Skin of body (tissue), 1 donor: ENCODE measurements at regions not wholly inside any gene's neighbourhood (a gene's known extent, or its start where the extent isn't known, plus 50 kb on each side); places are given as distances from the start of the nearest gene placed in this dataset.
"Not testable (repeated sequence)": the region's sequence is repeated elsewhere in the genome, so short reads cannot be mapped to it uniquely, and the experiment has no call there.

Source experiments
- DNase-seq: peaks from one replicate; lab custom pipeline; 2025; lab: John Stamatoyannopoulos, UW

DNA sequence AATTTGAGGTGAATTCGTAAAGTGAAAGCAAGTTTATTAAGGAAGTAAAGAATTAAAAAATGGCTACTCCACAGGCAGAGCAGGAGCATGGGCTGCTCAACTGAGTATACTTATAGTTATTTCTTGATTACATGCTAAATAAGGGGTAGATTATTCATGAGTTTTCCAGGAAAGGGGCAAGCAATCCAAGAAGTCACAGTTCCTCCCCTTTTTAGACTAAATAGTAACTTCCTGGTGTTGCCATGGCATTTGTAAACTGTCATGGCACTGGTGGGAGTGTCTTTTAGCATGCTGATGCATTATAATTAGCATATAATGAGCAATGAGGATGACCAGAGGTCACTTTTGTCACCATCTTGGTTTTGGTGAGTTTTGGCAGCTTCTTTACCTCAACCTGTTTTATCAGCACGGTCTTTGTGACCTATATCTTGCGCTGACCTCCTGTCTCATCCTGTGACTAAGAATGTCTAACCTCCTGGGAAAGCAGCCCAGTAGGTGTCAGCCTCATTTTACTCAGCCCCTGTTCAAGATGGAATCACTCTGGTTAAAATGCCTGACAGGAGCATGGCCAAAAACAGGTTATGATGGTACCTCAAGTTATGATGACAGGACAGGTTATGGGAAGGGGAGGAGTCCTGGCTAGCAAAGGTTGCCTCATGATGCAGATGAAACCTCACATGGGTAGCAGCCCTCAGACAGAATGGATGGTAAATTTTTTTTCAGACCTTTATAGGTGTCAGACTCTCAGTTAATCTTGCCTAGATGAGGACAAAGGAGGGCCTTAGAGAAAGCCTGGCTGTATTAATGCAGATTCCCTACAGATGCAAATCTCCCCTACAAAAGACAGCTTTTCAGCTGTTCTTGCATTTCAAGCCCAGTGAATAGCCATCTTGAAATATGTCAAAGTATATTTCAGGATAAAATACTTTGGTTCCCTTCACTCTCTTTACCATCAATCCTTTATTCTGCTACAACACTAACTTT lies 49.7 kb downstream of the SIPA1L2 start:
- no peak for DNase-seq

DNA sequence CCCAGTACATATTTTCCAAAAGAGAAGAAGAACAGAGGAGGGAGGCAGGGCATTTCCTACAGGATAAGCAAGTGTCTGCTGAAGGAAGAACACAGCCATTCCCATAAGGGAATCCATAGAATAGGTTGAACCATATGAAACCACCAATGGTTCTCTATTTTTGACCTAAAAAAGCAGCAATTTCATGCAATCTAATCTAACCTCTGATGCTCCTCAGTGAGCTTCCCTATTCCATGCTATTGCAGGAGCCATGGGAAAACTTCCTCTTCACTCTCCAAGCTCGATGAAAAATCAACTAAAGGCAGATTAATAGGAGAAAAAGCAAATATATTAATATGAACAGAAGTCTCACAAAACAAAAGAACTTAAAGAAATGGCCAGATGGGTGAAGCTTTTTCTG lies 50.5 kb downstream of the SIPA1L2 start:
- DNase-seq: no peak

DNA sequence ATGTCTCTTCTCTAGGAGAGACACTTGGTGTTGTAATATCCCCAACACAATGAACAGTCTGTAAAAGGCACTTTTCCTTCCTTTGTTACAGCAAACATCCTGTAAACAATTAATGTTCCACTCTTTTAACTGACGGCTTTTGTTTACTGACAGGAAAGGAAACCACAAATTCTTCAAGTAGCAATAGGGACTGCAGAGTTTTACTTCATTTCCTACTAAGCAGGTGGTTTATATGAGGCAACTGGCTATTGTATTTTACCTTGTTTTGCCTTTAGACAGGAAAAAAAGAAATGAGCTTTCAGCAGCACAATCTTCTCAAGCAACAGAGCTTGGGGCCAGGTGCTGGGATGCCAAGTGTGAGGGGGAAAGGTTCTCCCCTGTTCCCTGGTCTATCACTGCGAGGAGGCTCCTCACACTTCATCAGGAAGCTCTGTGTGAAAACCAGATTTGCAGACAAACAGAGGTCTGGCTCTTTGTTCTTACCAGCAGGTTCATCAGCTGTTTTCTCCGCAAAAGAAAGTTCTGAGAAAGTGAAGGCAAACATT lies 51.2 kb downstream of the SIPA1L2 start:
- no peak for DNase-seq

DNA sequence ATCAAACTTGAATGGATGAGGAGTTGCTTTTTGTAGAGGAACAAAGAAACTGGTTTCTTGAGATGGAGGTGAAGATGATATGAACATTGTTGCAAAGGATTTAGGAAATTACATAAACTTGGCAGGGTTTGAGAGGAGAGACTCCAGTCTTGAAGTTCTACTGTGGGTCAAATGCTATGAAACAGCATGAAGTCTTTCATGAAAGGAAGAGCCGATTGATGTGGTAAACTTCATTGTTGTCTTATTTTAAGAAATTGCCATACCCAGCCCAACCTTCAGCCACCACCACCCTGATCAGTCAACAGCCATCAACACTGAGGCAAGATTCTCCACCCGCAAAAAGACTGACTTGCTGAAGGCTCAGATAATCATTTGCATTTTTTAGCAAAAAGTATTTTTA lies 52.2 kb downstream of the SIPA1L2 start:
- no peak for DNase-seq

DNA sequence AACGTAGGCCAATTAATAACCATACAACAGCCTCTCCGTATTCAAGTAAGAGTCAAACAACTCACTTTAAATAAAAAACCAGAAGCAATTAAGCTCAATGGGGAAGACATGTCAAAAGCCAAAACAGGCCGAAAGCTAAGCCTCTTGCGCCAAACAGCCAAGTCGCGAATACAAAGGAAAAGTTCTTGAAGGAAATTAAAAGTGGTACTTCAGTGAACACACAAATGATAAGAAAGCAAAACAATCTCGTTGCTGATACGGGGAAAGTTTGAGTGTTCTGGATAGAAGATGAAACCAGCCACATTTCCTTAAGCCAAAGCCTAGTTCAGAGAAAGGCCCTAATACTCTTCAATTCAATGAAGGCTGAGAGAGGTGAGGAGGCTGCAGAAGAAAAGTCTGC lies 53.4 kb downstream of the SIPA1L2 start:
- no peak for DNase-seq

DNA sequence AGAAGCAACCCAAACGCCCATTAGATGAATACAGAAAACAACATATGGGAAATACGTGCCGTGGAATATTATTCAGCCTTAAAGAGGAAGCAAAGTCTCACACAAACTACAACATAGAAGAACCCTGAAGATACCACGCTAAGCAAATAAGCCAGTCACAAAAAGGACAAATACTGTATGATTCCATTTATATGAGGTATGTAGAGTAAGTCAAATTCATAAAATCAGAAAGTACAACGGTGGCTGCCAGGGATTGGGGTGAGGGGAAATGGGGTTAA lies 54.2 kb downstream of the SIPA1L2 start:
- no peak for DNase-seq

DNA sequence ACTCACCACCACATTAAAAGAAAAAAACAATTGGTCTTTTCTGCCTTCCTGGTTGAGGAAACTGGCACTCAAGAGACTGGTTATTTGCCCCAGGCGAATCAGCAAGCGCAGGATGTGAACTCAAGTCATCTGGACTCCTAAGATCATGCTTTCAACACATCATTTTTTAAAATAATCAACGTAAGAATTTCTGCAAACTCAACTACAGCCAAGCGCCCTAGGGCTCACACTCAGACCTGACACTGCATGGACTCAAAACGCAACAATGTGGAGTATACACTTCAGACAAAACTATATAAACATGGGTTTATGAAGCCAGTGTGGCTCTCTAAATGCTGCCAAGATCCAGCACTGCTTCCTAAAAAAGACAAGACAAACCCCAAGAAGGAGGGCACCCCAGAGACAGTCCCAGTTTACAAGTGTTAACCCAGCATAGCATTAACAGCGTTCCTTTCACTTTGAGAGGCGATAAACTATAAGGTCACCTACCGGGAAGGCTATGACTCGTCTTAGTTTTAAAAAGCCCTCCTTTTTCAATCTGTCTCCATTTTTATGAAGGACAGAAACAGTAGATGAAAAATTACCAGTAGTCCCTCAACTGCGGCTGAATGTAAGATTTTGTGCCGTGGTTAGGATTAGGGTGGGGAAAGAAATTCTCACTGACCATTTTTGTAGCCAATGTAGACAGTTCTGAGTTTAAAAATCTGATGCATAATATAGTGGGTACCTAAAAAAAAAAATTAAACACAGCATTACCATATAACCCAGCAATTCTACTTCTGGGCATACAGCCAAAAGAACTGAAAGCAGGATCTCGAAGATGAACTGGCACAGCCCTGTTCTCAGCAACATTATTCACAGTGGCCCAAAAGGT lies 54.8 kb downstream of the SIPA1L2 start:
- DNase-seq: no peak

DNA sequence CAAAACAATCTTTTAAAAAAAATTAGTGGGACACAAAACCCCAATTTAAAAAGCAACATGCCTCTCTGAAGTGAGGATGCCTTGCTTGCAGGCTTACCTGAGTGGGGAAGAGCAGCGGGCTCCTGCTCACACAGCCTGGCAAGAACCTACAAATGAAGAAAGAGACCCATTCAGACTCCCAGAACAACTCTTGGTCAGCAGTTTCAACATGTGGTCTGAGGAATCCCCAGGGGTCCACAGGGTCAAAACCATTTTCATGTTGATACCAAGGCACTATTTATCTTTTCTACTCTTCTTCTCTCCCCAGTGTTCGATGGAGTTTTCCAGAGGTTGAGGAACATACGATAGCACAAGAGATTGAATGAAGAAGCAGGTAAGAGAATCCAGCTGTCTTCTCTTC lies 55.9 kb downstream of the SIPA1L2 start:
- DNase-seq: no peak

DNA sequence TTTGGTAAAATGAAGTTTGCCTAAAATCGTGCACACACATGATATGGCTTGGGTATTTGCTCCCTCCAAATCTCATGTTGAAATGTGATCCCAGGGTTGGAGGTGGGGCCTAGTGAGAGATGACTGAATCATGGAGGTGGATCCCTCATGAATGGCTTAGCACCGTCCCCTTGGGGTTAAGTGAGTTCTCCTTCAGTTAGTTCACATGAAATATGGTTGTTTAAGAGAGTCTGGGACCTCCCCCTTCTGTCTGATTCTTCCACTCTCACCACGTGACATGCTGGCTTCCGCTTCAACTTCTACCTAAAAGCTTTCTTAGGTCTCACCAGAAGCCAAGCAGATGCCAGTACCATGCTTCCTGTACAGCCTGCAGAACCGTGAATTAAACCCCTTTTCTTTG lies 58.4 kb downstream of the SIPA1L2 start:
- no peak for DNase-seq

DNA sequence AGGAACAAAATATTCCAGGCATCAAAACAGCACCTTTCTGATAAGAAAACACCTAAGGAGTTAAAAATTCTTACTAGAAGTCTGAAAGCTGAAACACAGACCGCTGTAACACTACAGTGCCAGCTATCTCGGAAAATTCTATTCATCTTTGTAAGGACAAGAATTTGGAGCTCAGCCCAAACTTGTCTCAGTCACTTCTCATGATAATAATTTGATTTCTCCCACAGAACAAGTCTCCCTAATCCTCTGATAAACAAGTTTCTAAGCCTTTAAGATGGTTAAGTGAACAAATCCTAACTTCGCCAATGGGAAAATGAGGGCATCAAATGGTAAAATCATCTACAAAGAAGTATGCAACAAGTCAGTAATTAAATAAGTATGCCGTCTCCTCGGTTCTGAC lies 59.9 kb downstream of the SIPA1L2 start:
- no peak for DNase-seq

DNA sequence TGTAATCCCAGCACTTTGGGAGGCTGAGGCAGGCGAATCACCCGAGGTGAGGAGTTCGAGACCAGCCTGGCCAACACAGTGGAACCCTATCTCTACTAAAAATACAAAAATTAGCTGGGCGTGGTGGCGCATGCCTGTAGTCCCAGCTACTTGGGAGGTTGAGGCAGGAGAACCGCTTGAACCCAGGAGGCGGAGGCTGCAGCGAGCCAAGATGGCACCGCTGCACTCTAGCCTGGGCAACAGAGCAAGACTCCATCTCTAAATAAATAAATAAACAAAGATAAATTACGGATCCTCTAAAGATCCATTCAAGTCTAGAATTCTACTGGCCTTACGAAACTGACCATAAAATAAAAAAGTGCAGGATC lies 60.4 kb downstream of the SIPA1L2 start:
- not testable (repeated sequence) for DNase-seq

DNA sequence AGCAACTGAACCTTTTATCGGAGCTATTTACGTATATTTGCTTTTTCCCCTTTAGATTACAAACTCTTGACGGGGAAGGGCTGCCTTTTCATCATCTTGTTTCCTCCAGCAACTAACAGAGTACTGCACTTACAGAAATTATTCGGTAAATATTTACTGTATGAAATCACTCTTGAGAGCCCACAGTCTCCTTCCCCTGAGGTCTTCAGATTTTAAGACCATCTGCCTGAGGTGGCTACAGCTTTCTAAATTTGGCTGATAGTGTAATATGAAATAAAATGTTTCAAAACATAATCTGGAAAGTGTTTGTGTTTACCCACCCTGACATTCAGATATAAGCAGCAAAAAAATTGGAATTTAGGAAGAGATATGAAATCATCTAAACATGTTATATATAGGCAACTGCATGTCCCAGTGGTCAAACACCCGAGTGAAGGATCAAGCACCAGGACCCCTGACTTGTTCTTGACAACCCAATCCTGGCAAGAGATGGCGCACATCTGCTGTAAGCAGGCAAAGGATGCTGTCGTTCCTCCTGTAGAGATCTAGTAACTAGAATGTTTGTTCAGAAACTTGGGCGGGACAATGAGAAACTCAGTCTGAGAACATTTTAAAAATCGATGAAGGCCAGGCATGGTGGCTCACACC lies 60.9 kb downstream of the SIPA1L2 start:
- DNase-seq: no peak

DNA sequence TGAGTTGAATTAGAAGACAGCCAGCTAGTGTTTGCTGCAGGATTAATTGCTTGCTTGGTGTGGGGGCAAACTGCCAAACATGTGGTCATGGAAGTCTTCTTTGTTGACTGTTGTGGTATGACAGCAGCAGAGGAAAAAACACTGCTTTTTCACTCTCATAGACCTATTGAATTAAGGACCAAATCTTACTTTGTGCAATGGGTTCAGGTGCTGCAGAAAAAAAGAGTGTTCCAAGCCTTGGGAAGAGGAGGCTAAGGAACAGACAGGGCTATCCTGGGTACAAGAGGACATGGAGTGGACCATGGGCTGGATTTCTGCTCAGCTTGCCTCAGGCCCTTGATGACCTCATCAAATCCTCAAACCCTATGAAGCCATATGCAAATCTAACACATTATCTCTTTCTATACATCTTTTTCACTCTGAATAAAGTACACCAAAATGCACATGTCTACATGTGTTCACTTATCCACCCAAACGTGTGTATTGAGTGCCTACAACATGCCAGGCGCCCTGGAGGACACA lies 61.5 kb downstream of the SIPA1L2 start:
- peak; percentile 53 for DNase-seq

DNA sequence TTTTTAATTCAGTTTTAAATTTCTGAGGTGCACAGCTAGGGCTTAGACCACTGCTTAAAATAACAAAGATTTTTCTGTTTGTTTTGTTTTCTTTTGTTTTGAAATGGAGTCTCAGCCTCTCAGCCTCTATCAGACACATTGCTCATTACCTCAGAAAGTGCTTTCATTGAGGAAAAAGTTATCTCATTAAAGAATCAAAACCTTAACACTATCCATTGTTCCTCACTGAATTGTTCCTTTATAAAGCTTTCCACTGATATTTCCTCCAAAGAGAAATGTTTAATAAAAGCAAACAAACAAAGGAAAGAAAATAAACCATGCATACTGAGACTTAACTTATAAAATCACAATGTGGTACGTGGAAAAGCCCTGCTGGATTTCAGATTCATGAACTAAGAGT lies 63.8 kb downstream of the SIPA1L2 start:
- no peak for DNase-seq

DNA sequence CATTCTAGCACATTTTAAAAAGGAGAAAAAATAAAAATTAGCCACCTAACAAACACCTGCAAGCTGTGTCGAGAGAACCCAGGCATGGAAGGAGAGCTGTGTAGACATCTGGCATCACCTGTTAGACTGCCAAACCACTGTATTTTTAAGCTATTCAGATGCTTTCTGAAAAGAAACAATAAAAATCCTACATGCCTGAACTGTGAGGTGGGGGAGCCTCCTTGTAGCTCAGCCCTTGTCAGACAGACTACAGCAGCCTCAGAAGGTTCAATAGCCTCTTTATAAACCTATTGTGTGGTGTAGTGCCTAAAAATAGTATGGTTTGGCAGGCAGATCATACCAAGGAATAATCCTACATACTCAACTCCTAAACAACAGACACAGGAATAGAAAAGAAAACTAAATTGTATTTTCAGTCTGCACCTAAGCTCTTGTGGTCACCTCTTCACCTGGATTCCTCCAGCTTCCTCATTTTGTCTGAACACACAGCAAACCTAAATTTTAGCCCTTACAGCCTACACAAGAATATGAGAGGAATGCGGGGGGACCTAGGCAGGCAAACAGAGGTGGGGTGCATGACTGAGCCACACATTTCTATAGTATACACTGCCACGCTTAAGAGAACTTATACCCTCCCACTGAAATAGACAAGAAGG lies 67.0 kb downstream of the SIPA1L2 start:
- DNase-seq: no peak

DNA sequence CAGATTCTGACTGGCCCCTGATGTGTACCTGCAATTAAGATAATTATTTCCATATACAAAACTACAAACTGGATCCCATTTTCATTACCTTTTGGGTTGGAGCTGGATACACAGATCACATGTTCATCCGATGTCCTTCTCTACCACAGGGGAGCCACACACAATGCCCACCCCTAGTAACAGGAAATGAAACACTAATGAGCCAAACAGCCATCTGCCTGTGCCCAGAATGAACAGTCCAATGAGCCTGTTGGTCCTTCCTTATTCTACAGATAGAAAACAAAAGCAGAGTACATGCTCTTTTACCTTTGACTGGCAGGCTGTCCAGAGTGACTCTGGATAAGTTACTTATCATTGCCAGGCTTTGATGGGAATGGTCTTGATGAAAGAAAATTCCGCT lies 68.6 kb downstream of the SIPA1L2 start:
- DNase-seq: no peak

DNA sequence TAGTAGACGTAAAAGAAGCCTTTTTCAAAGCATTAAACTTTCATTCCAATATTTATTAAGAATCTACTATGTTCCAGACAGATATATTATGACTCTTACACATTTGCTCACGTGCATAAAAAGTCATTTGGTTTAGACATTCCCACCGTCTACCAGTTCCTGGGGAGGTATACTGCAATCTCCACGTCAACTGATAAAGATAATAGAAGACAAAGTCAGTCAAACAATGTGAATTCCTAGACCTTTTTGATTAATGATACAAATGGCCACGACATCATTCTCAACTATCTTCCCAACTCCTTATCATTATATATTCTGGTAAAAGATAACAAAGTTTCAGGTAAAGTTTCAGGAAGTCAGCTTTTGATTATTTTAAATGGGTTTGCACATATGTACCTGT lies 69.0 kb downstream of the SIPA1L2 start:
- no peak for DNase-seq

DNA sequence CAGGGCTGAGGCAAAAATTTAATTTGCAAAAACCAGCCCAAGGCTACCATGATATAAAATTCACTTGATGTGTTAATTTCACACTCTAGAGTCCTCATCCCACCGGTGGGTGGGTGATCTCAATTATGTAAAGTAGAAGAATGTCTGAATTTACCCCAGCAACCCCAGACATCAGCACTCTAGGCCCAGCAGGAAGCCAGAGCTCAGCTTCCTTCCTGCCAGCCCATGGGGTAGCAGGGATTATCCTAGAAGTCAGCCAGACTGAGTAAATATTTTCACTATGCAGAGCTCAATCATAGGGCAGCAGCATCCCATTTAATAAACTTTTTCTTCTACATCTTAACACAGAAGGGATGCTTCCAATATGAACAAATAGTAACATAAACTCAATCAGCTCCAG lies 71.0 kb downstream of the SIPA1L2 start:
- DNase-seq: no peak

DNA sequence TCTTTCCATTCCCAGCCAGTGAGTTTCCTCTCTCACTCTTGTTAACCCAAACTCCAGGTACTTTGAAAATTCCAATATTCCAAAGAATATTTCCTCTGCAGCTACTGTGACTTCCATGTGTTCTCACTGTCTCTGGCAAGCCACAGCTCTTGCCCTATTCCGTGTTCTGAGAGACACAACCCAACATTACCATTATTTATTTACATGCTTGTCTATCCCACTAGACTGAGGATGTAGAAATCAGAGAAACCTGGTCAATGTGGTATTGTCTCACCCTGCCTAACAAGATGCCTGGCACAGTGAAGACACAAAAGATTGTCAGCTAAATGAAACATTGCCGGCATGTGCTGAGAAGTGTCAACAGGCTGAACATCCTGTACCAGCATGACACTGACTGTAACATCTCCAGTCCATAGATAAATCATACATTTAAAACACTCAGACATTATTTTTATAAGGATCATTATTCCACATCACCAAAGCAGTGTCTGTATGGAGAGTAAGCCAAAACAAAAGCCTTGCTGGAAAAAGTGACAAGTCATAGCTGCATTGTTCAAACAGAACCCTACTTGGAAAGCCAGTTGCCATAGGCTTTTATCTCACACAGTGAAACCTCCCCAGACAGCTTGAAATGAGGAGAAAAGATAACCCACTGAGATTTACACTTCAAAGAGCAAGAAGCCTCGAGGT lies 72.3 kb downstream of the SIPA1L2 start:
- DNase-seq: no peak

DNA sequence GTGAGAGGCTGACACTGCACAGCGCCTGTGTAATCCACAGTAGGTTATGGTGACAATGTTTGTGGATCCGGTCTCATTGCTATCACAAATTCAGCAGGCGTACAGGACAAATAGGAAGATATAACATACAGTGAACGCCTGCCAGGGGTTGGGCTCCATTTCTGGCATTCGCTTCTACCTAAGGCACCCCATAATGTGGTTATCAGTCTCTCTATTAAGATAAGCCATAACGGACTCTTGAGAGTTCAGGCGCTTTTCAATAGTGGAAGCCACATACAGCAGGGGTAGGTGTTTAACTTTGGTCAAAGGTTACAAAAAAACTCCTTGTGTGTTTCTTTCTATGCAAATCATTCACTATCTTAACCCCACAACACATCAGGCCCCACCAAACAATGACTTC lies 72.8 kb downstream of the SIPA1L2 start:
- no peak for DNase-seq

DNA sequence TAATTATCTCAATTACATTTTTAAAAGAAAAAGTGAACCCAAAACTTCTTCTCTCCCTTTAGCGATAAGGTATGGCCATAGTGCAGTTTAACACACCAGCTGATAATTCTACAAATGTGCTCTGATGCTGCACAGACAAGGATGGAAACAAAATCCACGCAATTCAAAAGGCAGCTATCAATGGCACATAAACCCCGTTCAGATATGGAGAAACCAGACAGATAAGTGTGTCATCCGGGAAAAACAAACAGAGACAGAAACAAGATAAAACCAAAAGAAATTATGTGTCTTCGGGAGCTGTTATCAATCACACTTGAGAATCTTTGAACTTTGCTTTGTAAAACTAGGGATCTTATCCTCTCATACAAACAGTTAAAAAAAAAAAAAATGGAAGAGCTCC lies 73.6 kb downstream of the SIPA1L2 start:
- DNase-seq: no peak
